Brain microvascular endothelial cell (primary cell): ENCODE measurements at regions not wholly inside any gene's neighbourhood (a gene's known extent, or its start where the extent isn't known, plus 50 kb on each side); places are given as distances from the start of the nearest gene placed in this dataset.
"Not testable (repeated sequence)": the region's sequence is repeated elsewhere in the genome, so short reads cannot be mapped to it uniquely, and the experiment has no call there.

Experiments
- DNase-seq: peaks from one replicate; pipeline ENCODE4 v3.0.0-alpha.2; 2020
- H3K27ac ChIP-seq: fragments of 250-450 bp; sonication (Bioruptor Pico); 2 replicates; pipeline ENCODE4 v1.5.1; 2020; ENCODE audit warnings: mild to moderate bottlenecking, moderate library complexity
- H3K27me3 ChIP-seq: fragments of 250-450 bp; sonication (Bioruptor Pico); replicated peaks from 2 replicates; pipeline ENCODE4 v1.5.1; 2020; ENCODE audit warnings: mild to moderate bottlenecking
- H3K36me3 ChIP-seq: fragments of 250-450 bp; sonication (Bioruptor Pico); replicated peaks from 2 replicates; pipeline ENCODE4 v1.5.1; 2020; ENCODE audit warnings: mild to moderate bottlenecking
- H3K4me3 ChIP-seq: 2 replicates; pipeline ENCODE4 v1.5.1; 2011; ENCODE audit warnings: low read depth, mild to moderate bottlenecking, control low read depth, low read length, moderate library complexity
- CTCF ChIP-seq: IDR thresholded peaks from 2 replicates; pipeline ENCODE4 v1.5.1; 2011; ENCODE audit warnings: low read depth, mild to moderate bottlenecking, moderate library complexity, low read length, control low read depth, inconsistent platforms; ENCODE audit errors: missing control alignments
- in situ Hi-C: cut with HindIII; loops from 2 replicates; pipeline ENCODE4 v1.10.0; 2017; ENCODE audit warnings: low sequenced_read_pairs, low pct_ligation_motif_present

- DNase-seq: no peak
- H3K36me3 ChIP-seq: no peaks in the 10 kb centered on the region
- H3K4me3 ChIP-seq: no peak overlapping the region
- no peak overlapping the region for H3K27ac ChIP-seq
- TF ChIP-seq CTCF: no peak
- no peaks in the 10 kb centered on the region for H3K27me3 ChIP-seq
- in situ Hi-C loops: no loop called here
Observed at GRCh38 chr7:145378197-145378596, 542.3 kb upstream of the TPK1 start.

GRCh38 chr7:145360511-145361100 lies 524.8 kb upstream of the TPK1 start:
- H3K36me3 ChIP-seq: no peaks in the 10 kb centered on the region
- DNase-seq: no peak
- H3K27me3 ChIP-seq: no peaks in the 10 kb centered on the region
- no peak for TF ChIP-seq CTCF
- no peak overlapping the region for H3K4me3 ChIP-seq
- no peak overlapping the region for H3K27ac ChIP-seq
- in situ Hi-C loops: no loop called here

GRCh38 chr7:145350334-145350733 lies 514.5 kb upstream of the TPK1 start:
- Histone ChIP-seq H3K36me3 (no peaks in the 10 kb centered on the region), H3K27ac (no peak overlapping the region), H3K27me3 (no peaks in the 10 kb centered on the region), H3K4me3 (no peak overlapping the region)
- no peak for DNase-seq
- no peak for TF ChIP-seq CTCF
- in situ Hi-C loops: no loop called here

GRCh38 chr7:145349452-145349851 lies 513.6 kb upstream of the TPK1 start:
- H3K36me3 ChIP-seq, H3K27ac ChIP-seq, H3K27me3 ChIP-seq, in situ Hi-C loops, H3K4me3 ChIP-seq, DNase-seq: not testable (repeated sequence)

- Histone ChIP-seq H3K4me3 (no peak overlapping the region), H3K27ac (no peak overlapping the region), H3K36me3 (no peaks in the 10 kb centered on the region), H3K27me3 (no peaks in the 10 kb centered on the region)
- no peak for DNase-seq
- in situ Hi-C loops: no loop called here
- TF ChIP-seq CTCF: no peak
Observed at GRCh38 chr7:145347271-145347670, 511.4 kb upstream of the TPK1 start.

GRCh38 chr7:145339319-145339718 lies 503.5 kb upstream of the TPK1 start:
- in situ Hi-C loops: no loop called here
- DNase-seq: no peak
- H3K27ac ChIP-seq: no peak overlapping the region
- H3K27me3 ChIP-seq: no peaks in the 10 kb centered on the region
- no peaks in the 10 kb centered on the region for H3K36me3 ChIP-seq
- no peak for TF ChIP-seq CTCF
- no peak overlapping the region for H3K4me3 ChIP-seq
